ENCODE measurements at regions not wholly inside any gene's neighbourhood (a gene's known extent, or its start where the extent isn't known, plus 50 kb on each side); places are given as distances from the start of the nearest gene placed in this dataset.
"Not testable (repeated sequence)": the region's sequence is repeated elsewhere in the genome, so short reads cannot be mapped to it uniquely, and the experiment has no call there.

- no peak for TF ChIP-seq CTCF (IDR thresholded peaks at IDR 0.05; ENCODE audit: unreplicated experiment)
- no peaks in the 10 kb centered on the region for H3K27me3 Mint-ChIP-seq
Measured at GRCh38 chr4:170938588-170938987, 848.8 kb upstream of the AADAT start.

GRCh38 chr4:170931321-170931720, 841.6 kb upstream of the AADAT start:
- no peaks in the 10 kb centered on the region for H3K27me3 Mint-ChIP-seq
- H3K36me3 Mint-ChIP-seq (ENCODE audit: insufficient read depth) = no peaks in the 10 kb centered on the region
- DNase-seq (ENCODE audit: low spot score, unreplicated experiment) = no peak
- no peaks in the 10 kb centered on the region for H3K4me1 Mint-ChIP-seq (ENCODE audit: low read depth)
- TF ChIP-seq CTCF (IDR thresholded peaks at IDR 0.05; ENCODE audit: unreplicated experiment) = no peak
- H3K27ac Mint-ChIP-seq = no peak overlapping the region
- no peak overlapping the region for H3K4me3 Mint-ChIP-seq (ENCODE audit: low read depth)
- no peaks in the 10 kb centered on the region for H3K9me3 Mint-ChIP-seq (ENCODE audit: low read depth)

More at GRCh38 chr4:170938588-170938987, 848.8 kb upstream of the AADAT start:
- Mint-ChIP-seq H3K4me3 (ENCODE audit: low read depth) (no peak overlapping the region), H3K27ac (no peak overlapping the region), H3K4me1 (ENCODE audit: low read depth) (no peaks in the 10 kb centered on the region), H3K9me3 (ENCODE audit: low read depth) (peaks cover 8% of the 10 kb centered on the region), H3K36me3 (ENCODE audit: insufficient read depth) (no peaks in the 10 kb centered on the region)
- no peak for DNase-seq (ENCODE audit: low spot score, unreplicated experiment)

- Mint-ChIP-seq H3K36me3 (ENCODE audit: insufficient read depth) (no peaks in the 10 kb centered on the region), H3K4me1 (ENCODE audit: low read depth) (peaks cover 2% of the 10 kb centered on the region), H3K9me3 (ENCODE audit: low read depth) (peaks cover 10% of the 10 kb centered on the region), H3K27me3 (no peaks in the 10 kb centered on the region), H3K27ac (no peak overlapping the region), H3K4me3 (ENCODE audit: low read depth) (no peak overlapping the region)
- no peak for TF ChIP-seq CTCF (IDR thresholded peaks at IDR 0.05; ENCODE audit: unreplicated experiment)
- no peak for DNase-seq (ENCODE audit: low spot score, unreplicated experiment)
Measured at GRCh38 chr4:170888660-170889059, 798.9 kb upstream of the AADAT start.

GRCh38 chr4:170887396-170887795, 797.6 kb upstream of the AADAT start:
- peaks cover 2% of the 10 kb centered on the region for H3K4me1 Mint-ChIP-seq (ENCODE audit: low read depth)
- H3K4me3 Mint-ChIP-seq (ENCODE audit: low read depth) = no peak overlapping the region
- DNase-seq (ENCODE audit: low spot score, unreplicated experiment) = no peak
- H3K9me3 Mint-ChIP-seq (ENCODE audit: low read depth) = peaks cover 4% of the 10 kb centered on the region
- no peaks in the 10 kb centered on the region for H3K36me3 Mint-ChIP-seq (ENCODE audit: insufficient read depth)
- no peak overlapping the region for H3K27ac Mint-ChIP-seq
- no peak for TF ChIP-seq CTCF (IDR thresholded peaks at IDR 0.05; ENCODE audit: unreplicated experiment)
- no peaks in the 10 kb centered on the region for H3K27me3 Mint-ChIP-seq

- Mint-ChIP-seq H3K27ac (no peak overlapping the region), H3K4me1 (ENCODE audit: low read depth) (peaks cover 5% of the 10 kb centered on the region), H3K27me3 (no peaks in the 10 kb centered on the region), H3K36me3 (ENCODE audit: insufficient read depth) (no peaks in the 10 kb centered on the region), H3K9me3 (ENCODE audit: low read depth) (peaks cover 6% of the 10 kb centered on the region), H3K4me3 (ENCODE audit: low read depth) (no peak overlapping the region)
- TF ChIP-seq CTCF (IDR thresholded peaks at IDR 0.05; ENCODE audit: unreplicated experiment) = no peak
- DNase-seq (ENCODE audit: low spot score, unreplicated experiment) = no peak
Measured at GRCh38 chr4:170884969-170885570, 795.3 kb upstream of the AADAT start.

- not testable (repeated sequence) for DNase-seq (ENCODE audit: low spot score, unreplicated experiment); H3K4me3 Mint-ChIP-seq (ENCODE audit: low read depth); H3K27ac Mint-ChIP-seq; H3K36me3 Mint-ChIP-seq (ENCODE audit: insufficient read depth); H3K4me1 Mint-ChIP-seq (ENCODE audit: low read depth); H3K27me3 Mint-ChIP-seq; H3K9me3 Mint-ChIP-seq (ENCODE audit: low read depth)
Measured at GRCh38 chr4:170881646-170882045, 791.9 kb upstream of the AADAT start.
